GM12874 (cell line): ENCODE measurements at regions not wholly inside any gene's neighbourhood (a gene's known extent, or its start where the extent isn't known, plus 50 kb on each side); places are given as distances from the start of the nearest gene placed in this dataset.

Experiments
- TF ChIP-seq, protein P1 (sequence below): IDR thresholded peaks from 2 replicates; pipeline ENCODE4 v1.5.1; 2011; ENCODE audit warnings: low read depth, mild to moderate bottlenecking, control low read depth, low read length, moderate library complexity; ENCODE audit not compliant: insufficient read depth

DNA sequence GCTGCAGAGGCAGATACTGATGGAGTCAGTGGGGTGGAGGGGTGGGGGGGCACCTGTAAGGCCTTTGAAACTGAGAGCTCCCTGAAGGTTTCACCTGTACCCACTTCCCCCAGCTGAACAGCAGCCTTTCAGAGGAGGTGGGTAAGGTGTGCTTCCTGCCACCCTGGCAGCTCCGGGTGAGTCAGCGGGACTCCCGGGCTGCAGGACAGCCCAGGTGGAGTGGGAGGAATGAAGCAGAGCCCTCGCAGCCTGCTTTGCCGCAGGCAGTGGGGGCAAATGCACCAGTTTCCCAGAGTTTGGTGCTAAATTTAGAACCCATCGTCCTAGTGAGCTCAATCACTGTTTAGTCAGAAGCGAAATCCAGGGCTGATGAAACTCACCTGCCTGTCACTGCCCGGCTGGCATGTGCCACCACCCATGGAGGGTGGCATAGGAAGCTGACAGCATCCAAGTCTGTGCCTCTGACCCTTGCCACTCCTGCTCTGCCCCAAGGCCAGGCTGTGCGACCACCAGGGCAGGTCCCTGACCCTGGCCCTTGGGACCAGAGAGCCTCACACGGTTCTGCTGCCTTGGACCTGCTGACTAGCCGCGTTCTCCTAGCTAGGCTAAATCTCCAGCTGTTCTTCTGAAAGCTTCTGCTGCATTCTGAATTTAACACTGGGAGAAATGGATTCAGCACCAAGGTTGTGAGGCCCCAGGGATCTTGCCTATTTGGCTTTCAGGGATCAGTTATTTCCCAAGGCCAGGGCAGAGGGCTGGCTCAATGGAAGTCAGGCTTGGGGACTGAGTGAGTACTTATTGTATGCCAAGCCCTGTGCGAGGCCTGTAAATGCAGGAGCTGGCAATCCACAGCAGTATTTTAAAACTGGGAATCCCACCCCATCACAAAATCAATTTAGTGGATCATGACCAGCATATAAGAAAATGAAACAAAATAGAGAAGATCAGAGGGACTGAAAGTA lies 67.3 kb upstream of the RASGRF1 start:
- TF ChIP-seq, protein P1, sequence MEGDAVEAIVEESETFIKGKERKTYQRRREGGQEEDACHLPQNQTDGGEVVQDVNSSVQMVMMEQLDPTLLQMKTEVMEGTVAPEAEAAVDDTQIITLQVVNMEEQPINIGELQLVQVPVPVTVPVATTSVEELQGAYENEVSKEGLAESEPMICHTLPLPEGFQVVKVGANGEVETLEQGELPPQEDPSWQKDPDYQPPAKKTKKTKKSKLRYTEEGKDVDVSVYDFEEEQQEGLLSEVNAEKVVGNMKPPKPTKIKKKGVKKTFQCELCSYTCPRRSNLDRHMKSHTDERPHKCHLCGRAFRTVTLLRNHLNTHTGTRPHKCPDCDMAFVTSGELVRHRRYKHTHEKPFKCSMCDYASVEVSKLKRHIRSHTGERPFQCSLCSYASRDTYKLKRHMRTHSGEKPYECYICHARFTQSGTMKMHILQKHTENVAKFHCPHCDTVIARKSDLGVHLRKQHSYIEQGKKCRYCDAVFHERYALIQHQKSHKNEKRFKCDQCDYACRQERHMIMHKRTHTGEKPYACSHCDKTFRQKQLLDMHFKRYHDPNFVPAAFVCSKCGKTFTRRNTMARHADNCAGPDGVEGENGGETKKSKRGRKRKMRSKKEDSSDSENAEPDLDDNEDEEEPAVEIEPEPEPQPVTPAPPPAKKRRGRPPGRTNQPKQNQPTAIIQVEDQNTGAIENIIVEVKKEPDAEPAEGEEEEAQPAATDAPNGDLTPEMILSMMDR, result no peak

DNA sequence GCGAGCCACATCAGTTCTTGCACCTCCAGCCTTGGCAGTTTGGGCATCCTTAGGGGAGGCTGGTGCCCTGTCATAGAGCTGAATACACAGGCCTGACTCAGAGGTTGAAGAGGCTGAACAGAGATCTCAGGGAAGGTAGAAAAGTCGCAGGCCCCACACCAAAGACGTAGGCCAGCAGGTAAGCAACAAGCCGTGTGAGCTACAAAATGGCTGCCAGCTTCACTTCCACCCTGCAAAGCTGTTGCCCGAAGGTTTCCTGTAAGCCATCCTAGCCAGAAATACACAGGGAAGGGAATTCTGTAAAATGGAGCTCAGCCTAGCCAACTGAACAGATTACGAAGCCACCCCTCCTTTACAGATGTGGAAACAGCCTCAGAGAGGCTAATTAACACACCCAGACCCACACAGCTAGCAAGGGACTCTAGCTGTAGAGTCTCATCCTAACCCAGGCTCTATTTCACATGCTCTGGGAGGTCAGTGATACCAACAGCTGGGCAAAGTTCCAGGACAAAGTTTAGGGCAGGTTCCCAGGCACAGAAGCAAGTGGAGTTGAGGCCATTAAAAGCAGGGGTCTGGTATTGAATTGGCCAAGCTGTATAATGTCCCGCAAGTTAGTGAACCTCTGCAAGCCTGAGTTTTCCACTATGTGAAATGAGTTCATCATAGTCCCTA lies 66.3 kb upstream of the RASGRF1 start:
- TF ChIP-seq, protein P1, result no peak

- TF ChIP-seq, protein P1, result no peak
Observed at GRCh38 chr15:79154483-79155135, 64.0 kb upstream of the RASGRF1 start.

DNA sequence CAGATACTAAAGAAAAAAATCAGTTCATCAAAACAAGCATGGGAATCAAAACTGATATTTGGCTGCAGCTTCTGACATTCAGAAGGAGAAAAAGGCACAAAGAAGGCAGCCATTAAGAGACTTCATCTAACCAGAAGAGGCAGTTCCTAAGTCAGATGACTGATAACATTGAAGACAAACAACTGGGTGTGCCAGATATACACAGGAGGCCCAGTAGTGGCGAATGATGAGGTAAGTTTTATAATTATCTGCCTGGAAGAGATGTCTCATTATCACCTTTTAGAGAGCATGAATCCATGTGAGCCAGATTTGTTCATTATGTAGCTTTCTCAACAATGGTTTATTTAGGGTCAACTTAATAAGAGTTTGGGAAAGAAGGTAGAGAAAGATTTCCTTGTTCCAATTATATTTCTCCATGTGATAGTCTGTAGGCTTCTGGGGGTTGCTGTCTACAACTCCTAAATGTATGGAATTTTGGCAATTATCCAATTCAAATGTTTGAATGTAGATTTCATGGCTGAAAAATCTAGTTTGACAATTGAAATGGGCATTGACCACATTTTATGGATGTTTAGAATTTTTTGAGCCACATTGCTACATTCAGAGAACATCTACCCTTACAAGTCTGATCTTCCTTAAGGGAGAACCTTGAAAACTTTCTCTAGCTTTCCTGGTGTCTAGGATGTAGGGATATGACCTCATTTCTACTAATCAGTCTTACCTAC lies 50.4 kb upstream of the RASGRF1 start:
- TF ChIP-seq, protein P1, result no peak
